Suprapubic skin (tissue), 4 donors: ENCODE measurements at regions not wholly inside any gene's neighbourhood (a gene's known extent, or its start where the extent isn't known, plus 50 kb on each side); places are given as distances from the start of the nearest gene placed in this dataset.

Experiments
- DNase-seq, 2 donors: peaks; one replicate each; pipeline ENCODE4 v3.0.0-alpha.2; 2019; ENCODE audit warnings: low spot score in 2 of 2
- H3K27ac ChIP-seq: fragments of 200-600 bp; sonication (generic); one replicate; pipeline ENCODE4 v1.5.1; 2019
- H3K27me3 ChIP-seq: fragments of 200-600 bp; sonication (generic); one replicate; pipeline ENCODE4 v1.5.1; 2019
- H3K36me3 ChIP-seq: fragments of 200-600 bp; sonication (generic); one replicate; pipeline ENCODE4 v1.5.1; 2019
- H3K4me1 ChIP-seq: fragments of 200-600 bp; sonication (generic); one replicate; pipeline ENCODE4 v1.5.1; 2019
- H3K4me3 ChIP-seq: fragments of 200-600 bp; sonication (generic); one replicate; pipeline ENCODE4 v1.5.1; 2019; ENCODE audit warnings: mild to moderate bottlenecking
- H3K9me3 ChIP-seq: fragments of 200-600 bp; sonication (generic); one replicate; pipeline ENCODE4 v1.5.1; 2019
- EP300 ChIP-seq: sonication (generic); formaldehyde crosslinking; IDR thresholded peaks from one replicate; pipeline ENCODE4 v1.6.1; 2017; ENCODE audit warnings: antibody characterized with exemption
- POLR2A ChIP-seq, 2 donors: fragments of 450-650 bp; IDR thresholded peaks; one replicate each; pipeline ENCODE4 v1.6.1; 2017; ENCODE audit warnings: antibody characterized with exemption in 2 of 2, mild to moderate bottlenecking in 2 of 2, moderate library complexity in 2 of 2
- POLR2AphosphoS5 ChIP-seq, 3 donors: sonication (generic); formaldehyde crosslinking; IDR thresholded peaks; one replicate each; pipeline ENCODE4 v1.6.1; 2017; ENCODE audit warnings: antibody characterized with exemption in 3 of 3
- WGBS: methylation state at CpG from one replicate; pipeline ENCODE4 v1.1.5; 2018; 5-methylcytosine and 5-hydroxymethylcytosine counted together
- TF ChIP-seq, protein P1 (sequence below), 2 donors: fragments of 200-600 bp in 1 of 2; fragments of 450-650 bp in 1 of 2; sonication (generic) in 1 of 2; IDR thresholded peaks; one replicate each; pipeline ENCODE4 v1.5.1; 2016 to 2019; ENCODE audit warnings: antibody characterized with exemption in 2 of 2, mild to moderate bottlenecking in 1 of 2, moderate library complexity in 1 of 2

DNA sequence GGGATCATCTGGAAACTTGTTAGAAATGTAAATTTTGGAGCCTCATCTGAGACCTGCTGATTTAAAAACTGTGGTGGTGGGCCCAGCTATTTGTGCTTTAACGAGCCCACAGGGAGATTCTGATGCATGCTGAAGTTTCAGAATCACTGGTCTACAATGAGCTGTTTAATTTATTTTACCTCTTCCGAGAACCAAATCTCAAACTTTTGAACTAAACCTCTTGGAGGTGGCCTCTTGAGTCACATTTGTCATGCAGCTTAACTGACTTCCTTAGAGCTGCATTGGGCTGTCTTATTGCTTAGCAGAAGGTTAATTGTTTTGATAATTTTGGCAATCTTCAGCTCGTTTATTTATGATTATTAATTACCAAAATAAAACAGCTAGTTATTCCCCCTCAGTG is 112.1 kb upstream of the NPHP3 start:
- Histone ChIP-seq H3K4me1 (no peaks in the 10 kb centered on the region), H3K27ac (no peak overlapping the region), H3K4me3 (no peak overlapping the region), H3K36me3 (no peaks in the 10 kb centered on the region), H3K27me3 (no peaks in the 10 kb centered on the region), H3K9me3 (no peaks in the 10 kb centered on the region)
- 85% methylated on average over 3 of the region's 3 CpGs for whole genome bisulfite sequencing
- no peak for DNase-seq
- TF ChIP-seq EP300, result no peak
- TF ChIP-seq, protein P1, sequence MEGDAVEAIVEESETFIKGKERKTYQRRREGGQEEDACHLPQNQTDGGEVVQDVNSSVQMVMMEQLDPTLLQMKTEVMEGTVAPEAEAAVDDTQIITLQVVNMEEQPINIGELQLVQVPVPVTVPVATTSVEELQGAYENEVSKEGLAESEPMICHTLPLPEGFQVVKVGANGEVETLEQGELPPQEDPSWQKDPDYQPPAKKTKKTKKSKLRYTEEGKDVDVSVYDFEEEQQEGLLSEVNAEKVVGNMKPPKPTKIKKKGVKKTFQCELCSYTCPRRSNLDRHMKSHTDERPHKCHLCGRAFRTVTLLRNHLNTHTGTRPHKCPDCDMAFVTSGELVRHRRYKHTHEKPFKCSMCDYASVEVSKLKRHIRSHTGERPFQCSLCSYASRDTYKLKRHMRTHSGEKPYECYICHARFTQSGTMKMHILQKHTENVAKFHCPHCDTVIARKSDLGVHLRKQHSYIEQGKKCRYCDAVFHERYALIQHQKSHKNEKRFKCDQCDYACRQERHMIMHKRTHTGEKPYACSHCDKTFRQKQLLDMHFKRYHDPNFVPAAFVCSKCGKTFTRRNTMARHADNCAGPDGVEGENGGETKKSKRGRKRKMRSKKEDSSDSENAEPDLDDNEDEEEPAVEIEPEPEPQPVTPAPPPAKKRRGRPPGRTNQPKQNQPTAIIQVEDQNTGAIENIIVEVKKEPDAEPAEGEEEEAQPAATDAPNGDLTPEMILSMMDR (IDR thresholded peaks at IDR 0.05), result no peak
- TF ChIP-seq POLR2AphosphoS5 (IDR thresholded peaks at IDR 0.05), result no peak
- TF ChIP-seq POLR2A (IDR thresholded peaks at IDR 0.05), result no peak

DNA sequence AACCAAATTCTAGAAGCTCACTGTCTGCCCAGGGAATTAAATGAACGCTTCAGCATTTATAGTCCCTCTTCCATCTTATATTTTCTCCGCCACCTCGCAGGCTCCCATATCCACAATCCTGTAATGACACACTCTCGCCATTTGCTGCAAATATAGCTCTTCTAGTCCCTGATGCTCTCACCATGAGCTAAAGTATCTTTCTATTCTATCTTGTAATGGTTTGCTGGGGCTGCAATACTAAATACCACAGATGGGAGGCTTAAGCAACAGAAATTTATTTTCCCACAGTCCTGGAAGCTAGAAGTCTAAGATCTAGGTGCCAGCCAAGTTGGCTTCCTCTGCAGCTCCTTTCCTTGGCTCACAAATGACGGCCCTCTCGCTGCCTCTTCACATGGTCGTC is 106.9 kb upstream of the NPHP3 start:
- H3K27ac ChIP-seq, result no peak overlapping the region
- H3K4me1 ChIP-seq, result no peaks in the 10 kb centered on the region
- DNase-seq, result no peak
- TF ChIP-seq EP300, result no peak
- TF ChIP-seq, protein P1 (IDR thresholded peaks at IDR 0.05), result no peak
- TF ChIP-seq POLR2A (IDR thresholded peaks at IDR 0.05), result no peak
- TF ChIP-seq POLR2AphosphoS5 (IDR thresholded peaks at IDR 0.05), result no peak
- no peak overlapping the region for H3K4me3 ChIP-seq
- no peaks in the 10 kb centered on the region for H3K9me3 ChIP-seq
- no peaks in the 10 kb centered on the region for H3K36me3 ChIP-seq
- no peaks in the 10 kb centered on the region for H3K27me3 ChIP-seq
- 81% methylated on average over 7 of the region's 7 CpGs for WGBS

DNA sequence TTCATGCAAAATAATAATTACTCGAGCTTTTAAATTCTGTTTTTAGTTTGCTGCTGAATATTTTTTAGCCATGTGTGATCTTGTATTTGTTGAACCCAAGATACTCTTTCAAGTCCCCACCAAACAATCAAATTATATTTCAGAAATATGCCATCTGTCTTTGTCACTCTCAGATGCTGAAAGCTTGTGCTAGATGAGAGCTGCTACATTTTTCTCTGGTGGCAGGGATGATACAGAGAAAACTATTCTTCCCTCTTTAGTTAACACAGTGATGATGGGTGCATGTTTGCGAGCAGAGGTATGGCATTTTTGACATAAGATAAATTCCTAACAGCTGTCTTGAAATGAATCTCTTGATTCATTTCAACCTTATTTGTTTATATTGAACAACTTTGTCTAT is 100.6 kb upstream of the NPHP3 start:
- no peaks in the 10 kb centered on the region for H3K27me3 ChIP-seq
- TF ChIP-seq EP300 (no peak), POLR2AphosphoS5 (IDR thresholded peaks at IDR 0.05) (no peak), POLR2A (IDR thresholded peaks at IDR 0.05) (no peak)
- TF ChIP-seq, protein P1 (IDR thresholded peaks at IDR 0.05), result no peak
- no peaks in the 10 kb centered on the region for H3K9me3 ChIP-seq
- no peak overlapping the region for H3K27ac ChIP-seq
- H3K36me3 ChIP-seq, result no peaks in the 10 kb centered on the region
- no peaks in the 10 kb centered on the region for H3K4me1 ChIP-seq
- DNase-seq, result no peak
- WGBS, result 68% methylated on average over 2 of the region's 2 CpGs
- no peak overlapping the region for H3K4me3 ChIP-seq

DNA sequence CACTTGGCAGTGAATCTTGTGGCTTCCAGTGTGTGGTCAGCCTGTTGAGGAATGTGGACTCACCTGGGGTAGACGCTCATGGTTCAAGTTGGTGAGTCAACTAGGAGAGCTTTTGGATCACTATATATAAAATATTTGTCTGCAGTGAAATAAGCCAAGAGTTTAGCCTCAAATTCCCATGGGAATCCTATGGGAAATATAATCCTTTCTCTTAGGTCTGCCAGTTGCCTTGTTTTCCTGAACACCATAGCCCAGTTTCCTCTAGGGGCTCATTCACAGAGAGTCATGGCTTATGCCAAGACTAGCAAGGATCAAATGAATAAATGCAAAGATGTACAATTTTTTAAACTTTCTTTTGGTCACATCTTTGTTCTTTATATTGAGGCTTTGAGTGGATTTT is 100.1 kb upstream of the NPHP3 start:
- 57% methylated on average over 1 of the region's 1 CpG for WGBS
- TF ChIP-seq POLR2AphosphoS5 (IDR thresholded peaks at IDR 0.05) (no peak), POLR2A (IDR thresholded peaks at IDR 0.05) (no peak), EP300 (no peak)
- TF ChIP-seq, protein P1 (IDR thresholded peaks at IDR 0.05), result no peak
- no peaks in the 10 kb centered on the region for H3K9me3 ChIP-seq
- no peak overlapping the region for H3K27ac ChIP-seq
- no peaks in the 10 kb centered on the region for H3K27me3 ChIP-seq
- DNase-seq, result no peak
- no peak overlapping the region for H3K4me3 ChIP-seq
- no peaks in the 10 kb centered on the region for H3K4me1 ChIP-seq
- no peaks in the 10 kb centered on the region for H3K36me3 ChIP-seq

DNA sequence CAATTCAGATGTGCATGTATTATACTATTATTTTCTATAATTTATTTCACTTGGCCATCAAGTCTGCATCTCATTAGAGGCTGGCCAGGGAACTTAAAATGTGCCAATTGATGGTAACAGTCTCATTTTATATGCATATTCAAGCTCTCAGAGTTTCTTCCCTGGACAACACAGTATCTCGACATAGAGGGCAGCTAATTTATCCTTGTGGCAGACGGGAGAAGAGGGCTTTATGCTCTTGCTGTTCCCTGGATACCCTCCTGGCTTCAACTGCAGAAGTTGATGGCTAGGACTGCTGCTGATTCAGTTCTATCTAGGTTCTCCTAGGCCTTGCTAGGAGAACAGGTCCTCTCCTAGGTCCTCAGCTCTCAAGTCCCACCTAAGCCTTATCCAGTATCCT is 99.1 kb upstream of the NPHP3 start:
- Histone ChIP-seq H3K27me3 (no peaks in the 10 kb centered on the region), H3K27ac (no peak overlapping the region), H3K36me3 (no peaks in the 10 kb centered on the region), H3K9me3 (no peaks in the 10 kb centered on the region), H3K4me3 (no peak overlapping the region), H3K4me1 (no peaks in the 10 kb centered on the region)
- 78% methylated on average over 2 of the region's 2 CpGs for WGBS
- no peak for DNase-seq
- TF ChIP-seq, protein P1 (IDR thresholded peaks at IDR 0.05), result no peak
- TF ChIP-seq POLR2AphosphoS5 (IDR thresholded peaks at IDR 0.05) (no peak), POLR2A (IDR thresholded peaks at IDR 0.05) (no peak), EP300 (no peak)
